Stomach (tissue), 4 donors: ENCODE measurements at regions not wholly inside any gene's neighbourhood (a gene's known extent, or its start where the extent isn't known, plus 50 kb on each side); places are given as distances from the start of the nearest gene placed in this dataset.

ENCODE experiments used
- CTCF ChIP-seq, 7 experiments: fragments of 450-650 bp in 4 of 7; fragments of 200-600 bp in 3 of 7; sonication (generic) in 3 of 7; IDR thresholded peaks; one replicate each; pipeline ENCODE4 v1.5.1; 2016 to 2019; ENCODE audit warnings: antibody characterized with exemption in 7 of 7, control low read depth in 2 of 7, mild to moderate bottlenecking in 1 of 7
- POLR2A ChIP-seq, 4 donors: fragments of 450-650 bp; IDR thresholded peaks; one replicate each; pipeline ENCODE4 v1.6.1; 2016; ENCODE audit warnings: antibody characterized with exemption in 4 of 4, control low read depth in 2 of 4, mild to moderate bottlenecking in 1 of 4, moderate library complexity in 1 of 4

- no peak for TF ChIP-seq POLR2A (IDR thresholded peaks at IDR 0.05)
- no peak for TF ChIP-seq CTCF (IDR thresholded peaks at IDR 0.05)
Observed at GRCh38 chr6:86154852-86155251, 512.2 kb upstream of the SYNCRIP start.
